GM10266 (cell line): ENCODE measurements at regions not wholly inside any gene's neighbourhood (a gene's known extent, or its start where the extent isn't known, plus 50 kb on each side); places are given as distances from the start of the nearest gene placed in this dataset.
"Not testable (repeated sequence)": the region's sequence is repeated elsewhere in the genome, so short reads cannot be mapped to it uniquely, and the experiment has no call there.

Experiments used
- DNase-seq: peaks from one replicate; pipeline ENCODE4 v3.0.0; 2012; ENCODE audit errors: extremely low spot score
- TF ChIP-seq, protein P1 (sequence below): IDR thresholded peaks from 2 replicates; pipeline ENCODE4 v1.5.1; 2012; ENCODE audit warnings: mild to moderate bottlenecking, low read depth; ENCODE audit not compliant: control insufficient read depth, insufficient read depth; ENCODE audit errors: missing control alignments

DNA sequence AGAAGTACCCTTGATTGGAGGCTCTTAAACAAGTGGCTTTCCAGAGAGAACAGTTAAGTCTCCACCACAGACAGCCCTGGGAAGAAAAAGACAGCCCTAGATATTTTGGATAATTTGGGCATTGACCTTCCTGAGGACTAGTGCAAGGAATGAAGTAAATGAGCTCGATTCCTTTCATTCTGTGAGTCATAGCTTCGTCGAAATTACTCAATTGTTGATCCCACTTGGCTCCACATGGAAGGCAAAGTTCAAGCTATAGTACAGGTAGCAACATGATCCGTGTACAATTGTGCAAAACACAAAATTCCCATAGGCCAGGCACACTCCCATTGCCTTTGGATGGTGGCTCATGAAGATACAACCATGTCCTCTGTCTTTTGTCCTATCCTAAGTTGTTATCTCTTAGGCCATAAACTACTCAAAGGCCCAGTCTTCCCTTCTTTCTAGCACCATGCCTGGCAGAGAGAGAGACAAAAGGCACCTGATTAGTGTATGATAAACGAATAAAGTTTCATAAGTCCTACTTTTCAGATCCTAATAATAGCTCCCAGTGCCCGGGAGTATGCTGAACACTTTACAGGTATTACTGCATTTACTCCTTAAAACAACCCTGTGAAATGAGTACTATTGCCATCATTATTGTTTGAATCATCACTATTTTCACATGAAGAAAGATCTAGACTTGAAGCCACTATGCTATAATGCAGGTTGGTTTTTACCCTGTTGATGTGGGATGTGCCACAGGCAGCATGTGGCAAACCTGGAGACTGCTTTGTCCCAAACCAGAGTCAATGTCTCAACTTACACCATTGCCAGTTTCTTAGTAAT is 116.7 kb upstream of the RANBP3L start:
- DNase-seq = no peak
- TF ChIP-seq, protein P1, sequence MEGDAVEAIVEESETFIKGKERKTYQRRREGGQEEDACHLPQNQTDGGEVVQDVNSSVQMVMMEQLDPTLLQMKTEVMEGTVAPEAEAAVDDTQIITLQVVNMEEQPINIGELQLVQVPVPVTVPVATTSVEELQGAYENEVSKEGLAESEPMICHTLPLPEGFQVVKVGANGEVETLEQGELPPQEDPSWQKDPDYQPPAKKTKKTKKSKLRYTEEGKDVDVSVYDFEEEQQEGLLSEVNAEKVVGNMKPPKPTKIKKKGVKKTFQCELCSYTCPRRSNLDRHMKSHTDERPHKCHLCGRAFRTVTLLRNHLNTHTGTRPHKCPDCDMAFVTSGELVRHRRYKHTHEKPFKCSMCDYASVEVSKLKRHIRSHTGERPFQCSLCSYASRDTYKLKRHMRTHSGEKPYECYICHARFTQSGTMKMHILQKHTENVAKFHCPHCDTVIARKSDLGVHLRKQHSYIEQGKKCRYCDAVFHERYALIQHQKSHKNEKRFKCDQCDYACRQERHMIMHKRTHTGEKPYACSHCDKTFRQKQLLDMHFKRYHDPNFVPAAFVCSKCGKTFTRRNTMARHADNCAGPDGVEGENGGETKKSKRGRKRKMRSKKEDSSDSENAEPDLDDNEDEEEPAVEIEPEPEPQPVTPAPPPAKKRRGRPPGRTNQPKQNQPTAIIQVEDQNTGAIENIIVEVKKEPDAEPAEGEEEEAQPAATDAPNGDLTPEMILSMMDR = no peak

DNA sequence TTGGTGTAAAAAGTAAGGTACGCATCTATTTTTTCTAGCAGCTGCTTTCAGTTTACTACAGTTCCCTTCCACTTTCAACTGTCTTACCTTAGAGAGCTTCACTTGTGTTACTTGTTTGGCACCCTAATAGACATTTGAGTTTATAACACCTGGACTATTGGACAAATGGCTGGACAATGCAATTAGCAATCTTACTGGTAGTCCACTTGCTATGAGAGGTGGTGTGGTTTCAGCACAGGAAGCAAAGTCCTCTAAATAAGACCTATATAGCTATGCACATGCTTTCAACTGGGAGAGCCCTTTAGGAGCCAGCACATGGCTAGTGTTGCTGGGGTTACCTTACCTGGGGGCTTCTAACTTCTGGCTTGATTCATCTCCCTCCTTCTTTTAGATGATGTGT is 119.6 kb upstream of the RANBP3L start:
- TF ChIP-seq, protein P1 = no peak
- no peak for DNase-seq

DNA sequence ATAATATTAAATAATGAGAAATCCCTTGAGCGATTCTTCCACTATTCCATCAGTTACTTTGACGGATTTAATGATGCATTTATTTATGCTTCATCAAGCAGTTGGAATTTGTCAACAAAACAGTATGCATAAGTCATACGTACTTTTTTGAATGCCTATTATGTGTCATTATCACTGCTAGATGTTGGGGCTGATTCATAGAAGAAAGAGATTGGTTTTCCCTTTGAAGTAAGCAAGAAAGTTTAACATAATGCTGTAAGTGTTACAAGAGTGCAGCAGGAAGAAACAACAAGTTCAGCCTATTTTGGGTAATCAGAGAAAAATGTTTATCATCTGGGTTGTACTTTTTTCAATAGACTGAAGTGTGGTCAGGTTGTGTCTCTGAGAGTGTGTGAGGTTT is 121.2 kb upstream of the RANBP3L start:
- no peak for DNase-seq
- TF ChIP-seq, protein P1 = no peak

DNA sequence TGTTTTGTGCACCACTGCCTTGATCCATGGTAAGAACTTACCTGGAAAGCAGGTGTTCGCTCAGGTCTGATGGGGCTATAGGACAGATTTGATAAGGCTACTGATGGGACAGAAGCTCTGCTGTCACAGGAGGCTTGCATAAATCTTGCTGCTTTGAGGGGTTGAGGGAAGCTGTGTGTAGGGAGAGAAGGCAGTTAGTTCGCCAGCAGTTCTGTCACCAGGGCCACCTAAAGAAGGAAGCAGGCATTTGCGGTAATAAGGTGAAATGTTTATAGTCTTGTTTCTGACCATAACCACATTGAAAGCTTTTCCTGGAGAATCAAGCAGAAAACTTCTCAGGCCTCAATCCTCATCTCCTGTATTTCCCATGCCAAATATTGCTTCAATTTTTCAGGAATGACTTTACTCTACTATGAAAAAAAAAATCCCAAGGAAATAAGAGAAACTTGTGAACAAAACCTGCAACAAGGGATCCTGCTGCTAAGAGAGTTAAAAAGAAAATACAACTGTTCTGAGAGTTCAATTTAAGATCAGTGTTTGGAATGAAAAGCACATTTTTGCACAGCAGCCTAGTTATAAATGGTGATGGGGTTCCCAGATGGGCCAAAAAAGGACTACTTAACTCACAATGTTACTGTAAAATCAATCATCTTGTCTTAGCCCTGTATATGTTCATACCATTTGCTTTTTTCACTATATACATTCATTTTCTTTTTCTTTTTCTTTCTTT is 122.0 kb upstream of the RANBP3L start:
- no peak for DNase-seq
- TF ChIP-seq, protein P1 = no peak

DNA sequence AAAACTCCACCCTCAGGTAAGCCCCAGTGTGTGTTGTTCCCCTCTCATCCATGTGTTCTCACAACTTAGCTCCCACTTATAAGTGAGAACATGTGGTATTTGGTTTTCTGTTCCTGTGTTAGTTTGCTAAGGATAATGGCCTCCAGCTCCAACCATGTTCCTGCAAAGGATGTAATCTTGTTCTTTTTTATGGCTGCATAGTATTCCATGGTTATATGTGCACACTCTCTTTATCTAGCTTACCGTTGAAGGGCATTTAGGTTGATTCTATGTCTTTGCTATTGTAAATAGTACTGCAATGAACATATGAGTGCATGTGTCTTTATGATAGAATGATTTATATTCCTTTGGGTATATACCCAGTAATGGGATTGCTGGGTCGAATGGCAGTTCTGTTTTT is 124.4 kb upstream of the RANBP3L start:
- DNase-seq = not testable (repeated sequence)

DNA sequence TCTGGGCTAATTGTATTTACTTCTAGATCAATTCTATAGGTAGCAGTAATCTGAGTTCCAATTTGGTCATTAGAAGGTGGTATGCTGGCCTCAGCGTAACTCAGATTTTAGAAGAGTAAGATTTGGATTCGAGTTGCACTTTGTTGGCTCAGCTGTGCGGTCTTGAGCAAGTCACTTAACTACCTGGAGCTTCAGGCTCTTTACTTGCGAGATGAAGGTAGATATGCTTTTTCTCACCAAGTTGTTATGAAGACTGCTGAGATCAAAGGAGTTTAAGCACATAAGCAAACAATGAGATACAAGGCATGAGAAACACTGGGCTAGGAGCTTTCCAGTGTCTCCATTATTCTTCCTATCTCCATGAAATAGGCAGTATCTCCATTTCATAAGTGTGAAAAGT is 133.8 kb upstream of the RANBP3L start:
- DNase-seq = no peak
- TF ChIP-seq, protein P1 = no peak

DNA sequence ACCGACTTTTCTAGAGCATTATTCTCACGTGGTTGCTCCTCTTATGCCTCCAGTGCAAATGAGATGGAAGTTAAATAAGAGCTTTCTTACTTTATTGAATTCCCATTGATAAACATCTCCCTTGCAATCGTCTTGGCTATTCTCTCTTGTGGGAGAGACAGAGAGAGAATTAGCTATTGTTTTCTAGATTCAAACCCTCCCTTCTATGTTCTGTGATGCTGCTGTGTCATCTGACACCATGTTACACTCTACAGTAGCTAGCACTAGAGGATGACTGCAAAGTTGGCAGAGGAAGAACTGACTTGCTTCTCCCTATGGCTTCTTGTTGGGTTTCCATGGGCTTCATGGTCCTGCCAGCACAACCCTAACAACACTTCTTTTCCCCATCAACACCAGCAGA is 134.6 kb upstream of the RANBP3L start:
- DNase-seq = no peak
- TF ChIP-seq, protein P1 = no peak
